IPS DF 6.9 (cell line): ENCODE measurements at regions not wholly inside any gene's neighbourhood (a gene's known extent, or its start where the extent isn't known, plus 50 kb on each side); places are given as distances from the start of the nearest gene placed in this dataset.

Source experiments
- DNase-seq: peaks from one replicate; pipeline ENCODE4 v3.0.0-alpha.2; 2013; ENCODE audit warnings: low read depth, low spot score
- H3K27ac ChIP-seq: one replicate; pipeline ENCODE4 v1.5.1; 2013; ENCODE audit warnings: low read length, control low read depth
- H3K27me3 ChIP-seq: 2 replicates; pipeline ENCODE4 v1.6.1; 2013; ENCODE audit warnings: mild to moderate bottlenecking, low read length; ENCODE audit not compliant: control insufficient read depth, insufficient read depth
- H3K36me3 ChIP-seq: 2 replicates; pipeline ENCODE4 v1.6.1; 2013; ENCODE audit warnings: low read length; ENCODE audit not compliant: control insufficient read depth, insufficient read depth
- H3K4me1 ChIP-seq: 2 replicates; pipeline ENCODE4 v1.6.1; 2013; ENCODE audit warnings: low read length; ENCODE audit not compliant: control insufficient read depth, insufficient read depth
- H3K4me3 ChIP-seq: 2 replicates; pipeline ENCODE4 v1.5.1; 2013; ENCODE audit warnings: mild to moderate bottlenecking, low read length
- H3K9me3 ChIP-seq: 2 replicates; pipeline ENCODE4 v1.6.1; 2013; ENCODE audit warnings: low read length, inconsistent platforms; ENCODE audit not compliant: control insufficient read depth, insufficient read depth
- WGBS: extraction: QIAGEN DNeasy Blood & Tissue Kit; methylation state at CpG from one replicate; pipeline ENCODE4 v1.1.7; 2013; ENCODE audit warnings: mixed read lengths, missing lambda C conversion rate; ENCODE audit not compliant: insufficient read length, insufficient coverage; 5-methylcytosine and 5-hydroxymethylcytosine counted together

DNA sequence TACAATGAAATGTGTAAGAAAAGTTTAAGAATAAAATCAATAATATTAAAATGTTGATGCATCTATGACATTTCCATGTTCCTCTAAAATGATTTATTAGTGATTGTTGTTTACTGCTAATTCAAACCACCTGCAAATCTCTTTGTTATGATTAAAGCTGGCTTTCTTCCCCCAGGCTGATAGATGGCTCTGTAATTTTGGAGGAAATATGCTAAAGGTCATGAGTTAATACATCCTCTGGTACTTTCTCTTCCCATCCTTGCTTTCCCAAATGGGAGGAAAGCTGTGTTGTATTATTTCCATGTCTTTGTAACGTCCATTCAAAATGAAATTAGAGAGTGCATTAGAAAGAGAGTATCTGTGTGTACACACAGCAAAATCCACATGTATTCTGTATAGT lies 139.5 kb upstream of the TMCO5A start:
- no peak overlapping the region for H3K27ac ChIP-seq
- no peaks in the 10 kb centered on the region for H3K36me3 ChIP-seq
- H3K4me3 ChIP-seq, result no peak overlapping the region
- DNase-seq, result no peak
- no CpG with 5 or more reads among the region's 1 CpG for WGBS
- no peaks in the 10 kb centered on the region for H3K4me1 ChIP-seq
- no peaks in the 10 kb centered on the region for H3K27me3 ChIP-seq
- no peaks in the 10 kb centered on the region for H3K9me3 ChIP-seq

DNA sequence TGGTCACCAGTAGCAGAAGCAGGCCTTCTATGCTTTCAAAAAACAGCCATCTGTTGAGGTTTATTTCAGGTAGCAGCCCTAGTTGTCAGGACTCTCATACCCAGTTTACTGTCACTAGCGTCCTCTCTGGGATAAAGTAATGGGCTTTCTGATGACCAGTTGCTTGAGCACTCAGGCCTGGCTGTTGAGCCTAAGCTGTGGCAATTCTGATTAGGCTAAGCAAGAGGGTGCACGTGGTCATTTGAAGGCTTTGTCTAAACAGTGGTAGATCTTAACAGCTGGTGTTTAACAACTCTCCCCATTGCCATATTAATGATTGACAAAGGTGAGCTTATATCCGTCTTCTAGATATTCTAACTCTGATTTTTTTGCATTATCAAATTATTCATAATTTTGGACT lies 132.9 kb upstream of the TMCO5A start:
- no peak for DNase-seq

DNA sequence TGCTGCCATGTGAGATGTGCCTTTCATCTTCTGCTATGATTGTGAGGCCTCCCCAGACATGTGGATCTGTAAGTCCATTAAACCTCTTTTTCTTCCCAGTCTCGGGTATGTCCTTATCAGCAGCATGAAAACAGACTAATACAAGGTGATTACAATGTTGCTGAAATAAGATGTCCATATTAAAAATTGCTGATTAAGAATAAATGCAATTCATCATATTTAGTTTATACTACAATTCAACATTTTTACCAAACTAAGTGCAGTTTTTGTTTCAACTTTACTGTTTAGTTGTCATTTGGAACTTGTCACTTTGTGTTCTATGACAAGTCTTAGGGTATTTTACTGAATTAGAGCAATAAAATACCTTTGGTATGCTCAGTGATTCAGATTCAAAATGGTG lies 127.6 kb upstream of the TMCO5A start:
- no CpG with 5 or more reads among the region's 1 CpG for WGBS

More for the DNA sequence above, 132.9 kb upstream of the TMCO5A start:
- no peaks in the 10 kb centered on the region for H3K9me3 ChIP-seq
- H3K4me3 ChIP-seq, result no peak overlapping the region
- no peaks in the 10 kb centered on the region for H3K27me3 ChIP-seq
- no peaks in the 10 kb centered on the region for H3K36me3 ChIP-seq
- no CpG with 5 or more reads among the region's 3 CpGs for WGBS
- H3K27ac ChIP-seq, result no peak overlapping the region
- no peaks in the 10 kb centered on the region for H3K4me1 ChIP-seq

DNA sequence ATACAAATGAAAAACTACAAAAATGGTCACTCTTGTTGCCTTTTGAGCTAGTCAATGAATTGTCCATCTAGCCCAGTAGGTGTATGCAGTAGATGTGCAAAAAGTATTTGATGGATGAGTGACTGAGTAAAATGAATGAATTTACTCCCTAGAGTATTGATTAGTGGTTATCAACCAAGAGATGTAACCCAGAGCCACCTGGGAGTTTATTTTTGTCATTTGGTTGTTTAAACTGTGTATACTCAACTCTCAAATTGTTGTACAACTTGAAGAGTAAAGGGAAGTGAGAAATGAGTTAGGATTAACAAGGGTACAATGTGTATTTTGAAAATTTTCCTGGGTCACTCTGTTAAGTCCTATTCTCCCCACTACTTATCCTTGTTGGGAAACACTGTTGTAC lies 124.1 kb upstream of the TMCO5A start:
- Histone ChIP-seq H3K4me1 (no peaks in the 10 kb centered on the region), H3K4me3 (no peak overlapping the region), H3K27ac (no peak overlapping the region)

More for the DNA sequence above, 127.6 kb upstream of the TMCO5A start:
- Histone ChIP-seq H3K27me3 (no peaks in the 10 kb centered on the region), H3K36me3 (no peaks in the 10 kb centered on the region), H3K27ac (no peak overlapping the region), H3K4me3 (no peak overlapping the region), H3K9me3 (no peaks in the 10 kb centered on the region), H3K4me1 (no peaks in the 10 kb centered on the region)
- no peak for DNase-seq

DNA sequence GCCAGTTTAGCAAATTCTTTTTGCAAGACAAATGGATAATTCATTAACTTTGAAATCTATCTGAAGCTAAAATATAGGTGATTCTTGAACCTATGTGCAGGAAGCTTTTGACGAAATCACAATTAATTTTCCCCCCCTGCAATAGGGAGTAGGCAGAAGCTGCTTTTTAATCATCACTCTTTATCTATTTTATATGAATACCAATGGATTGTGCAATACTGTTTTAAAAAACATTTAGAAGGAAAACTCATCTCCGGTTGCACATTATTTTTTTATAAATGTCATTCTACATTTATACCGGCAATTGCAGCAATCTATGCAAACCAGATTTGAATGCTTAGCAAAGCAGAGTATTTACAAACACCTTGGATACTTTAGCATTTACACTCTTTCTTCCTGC lies 121.1 kb upstream of the TMCO5A start:
- no peaks in the 10 kb centered on the region for H3K27me3 ChIP-seq
- no peak for DNase-seq
- WGBS, result no CpG with 5 or more reads among the region's 3 CpGs
- H3K4me1 ChIP-seq, result no peaks in the 10 kb centered on the region
- no peak overlapping the region for H3K4me3 ChIP-seq
- no peaks in the 10 kb centered on the region for H3K9me3 ChIP-seq
- no peak overlapping the region for H3K27ac ChIP-seq
- H3K36me3 ChIP-seq, result no peaks in the 10 kb centered on the region

More for the DNA sequence above, 124.1 kb upstream of the TMCO5A start:
- H3K27me3 ChIP-seq, result no peaks in the 10 kb centered on the region
- H3K9me3 ChIP-seq, result no peaks in the 10 kb centered on the region
- DNase-seq, result no peak
- no peaks in the 10 kb centered on the region for H3K36me3 ChIP-seq

DNA sequence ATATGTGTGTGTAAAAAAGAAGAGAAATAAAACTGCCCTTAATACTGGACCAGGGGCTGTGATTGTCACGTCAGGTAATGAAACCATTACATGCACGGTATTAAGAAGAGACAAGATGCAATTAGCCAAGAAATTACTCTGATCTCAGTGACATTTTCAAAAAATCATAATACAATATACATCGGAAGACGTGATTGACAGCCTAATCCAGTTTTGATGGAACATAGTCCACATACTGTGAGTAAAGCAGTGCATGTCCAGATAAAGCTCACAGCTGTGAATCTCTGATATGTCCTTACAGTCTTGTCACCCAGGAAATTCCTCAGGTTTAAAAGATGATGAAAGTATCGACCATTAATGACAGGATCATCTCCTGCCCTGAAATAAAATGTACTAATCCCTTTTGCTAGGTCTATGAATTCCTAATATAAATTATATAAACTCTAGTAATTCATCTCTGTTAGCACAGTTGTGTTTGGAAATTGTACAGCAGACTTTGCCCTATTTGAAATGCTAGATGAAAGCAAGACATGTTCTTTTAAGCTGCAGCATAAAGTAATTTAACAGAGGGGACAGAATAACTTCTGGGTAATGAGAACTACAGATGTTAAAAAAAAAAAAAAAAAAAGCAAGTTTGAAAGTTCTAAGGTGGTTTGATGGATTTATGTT lies 119.5 kb upstream of the TMCO5A start:
- no peaks in the 10 kb centered on the region for H3K27me3 ChIP-seq
- DNase-seq, result no peak
- no peaks in the 10 kb centered on the region for H3K36me3 ChIP-seq
- no peak overlapping the region for H3K27ac ChIP-seq
- WGBS, result no CpG with 5 or more reads among the region's 5 CpGs
- H3K4me3 ChIP-seq, result no peak overlapping the region
- H3K9me3 ChIP-seq, result no peaks in the 10 kb centered on the region
- H3K4me1 ChIP-seq, result no peaks in the 10 kb centered on the region

DNA sequence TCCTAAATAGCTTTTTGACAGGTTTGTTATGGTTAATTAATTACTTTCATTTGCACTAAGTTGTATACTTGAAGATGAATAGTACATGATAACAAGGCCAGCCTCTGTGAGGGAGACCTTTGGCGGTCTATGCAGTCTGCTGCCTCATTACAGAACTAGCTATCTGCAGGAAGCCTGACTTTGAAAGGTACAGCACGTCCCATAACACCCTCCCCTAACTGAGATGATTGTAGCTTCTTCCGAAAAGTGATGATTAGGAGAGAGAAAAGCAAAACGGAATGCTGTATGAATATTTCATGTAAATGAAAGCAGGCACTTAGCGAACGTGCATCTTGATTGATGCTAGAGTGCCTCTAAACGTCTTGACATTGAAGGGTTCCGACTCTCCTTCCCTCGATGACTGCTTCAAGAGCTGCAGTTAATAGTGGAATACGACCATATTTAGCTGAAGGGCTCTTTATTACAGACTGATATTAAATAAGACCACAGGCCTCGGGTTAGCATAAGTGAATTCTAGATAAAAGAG lies 116.2 kb upstream of the TMCO5A start:
- no CpG with 5 or more reads among the region's 11 CpGs for WGBS
- Histone ChIP-seq H3K27ac (no peak overlapping the region), H3K27me3 (no peaks in the 10 kb centered on the region), H3K9me3 (no peaks in the 10 kb centered on the region), H3K4me1 (no peaks in the 10 kb centered on the region), H3K4me3 (no peak overlapping the region), H3K36me3 (no peaks in the 10 kb centered on the region)
- DNase-seq, result no peak

DNA sequence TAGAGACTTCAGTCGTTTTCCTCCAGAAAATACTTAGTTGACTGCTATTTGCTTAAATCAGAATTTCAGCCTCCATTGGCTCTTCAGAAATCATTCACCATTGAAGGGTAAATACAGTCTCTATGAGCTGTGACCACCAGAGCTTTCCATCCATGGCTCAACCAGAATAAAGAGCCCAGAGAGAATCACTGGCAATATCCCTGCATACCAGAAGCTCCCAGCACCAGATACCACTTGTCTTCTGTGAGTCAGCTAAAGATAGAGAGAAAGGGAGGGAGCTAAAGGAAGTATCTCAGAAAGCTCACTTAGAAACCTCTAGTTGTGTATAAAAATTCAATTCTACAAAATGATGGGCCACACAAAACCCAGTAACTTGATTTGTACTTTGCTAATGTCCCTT lies 115.2 kb upstream of the TMCO5A start:
- no peaks in the 10 kb centered on the region for H3K4me1 ChIP-seq
- no peak overlapping the region for H3K27ac ChIP-seq
- H3K9me3 ChIP-seq, result no peaks in the 10 kb centered on the region
- H3K4me3 ChIP-seq, result no peak overlapping the region
- no CpG with 5 or more reads among the region's 1 CpG for WGBS
- no peaks in the 10 kb centered on the region for H3K36me3 ChIP-seq
- no peaks in the 10 kb centered on the region for H3K27me3 ChIP-seq
- DNase-seq, result no peak

DNA sequence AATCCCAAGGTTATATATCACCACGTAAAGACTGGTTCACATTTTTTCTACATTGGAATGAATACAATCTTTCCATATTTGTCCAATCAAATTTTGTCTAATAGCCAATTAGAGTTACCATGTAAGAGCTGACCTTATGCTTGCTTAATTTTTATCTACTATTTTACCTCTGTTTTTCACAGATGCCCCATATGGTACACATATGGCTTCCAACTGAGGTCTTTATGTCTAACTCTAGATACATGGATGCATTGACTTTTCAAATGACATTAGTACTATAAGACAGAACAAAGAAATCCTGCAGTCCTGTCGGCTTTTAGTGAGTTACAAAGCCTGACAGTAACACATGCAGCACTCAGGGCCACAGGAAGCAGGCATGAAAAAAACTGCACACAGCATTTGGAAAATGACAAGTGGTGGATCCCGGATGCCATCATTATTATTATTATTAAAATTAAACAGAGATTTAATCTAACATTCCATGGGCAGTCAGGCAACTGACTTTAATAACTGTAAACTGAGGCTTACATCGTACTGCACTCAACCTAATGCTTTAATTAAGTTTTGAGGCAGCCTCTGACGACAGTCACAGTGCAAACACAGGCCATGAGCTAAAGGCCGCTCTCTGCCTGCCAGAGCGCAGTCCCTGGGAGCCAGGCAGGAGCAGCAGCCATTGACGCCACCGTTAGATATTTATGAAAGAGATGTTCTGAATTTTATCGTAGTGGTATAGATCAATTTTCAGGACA lies 113.9 kb upstream of the TMCO5A start:
- Histone ChIP-seq H3K9me3 (no peaks in the 10 kb centered on the region), H3K4me3 (no peak overlapping the region), H3K27ac (no peak overlapping the region), H3K4me1 (no peaks in the 10 kb centered on the region), H3K27me3 (no peaks in the 10 kb centered on the region), H3K36me3 (no peaks in the 10 kb centered on the region)
- no CpG with 5 or more reads among the region's 10 CpGs for WGBS
- no peak for DNase-seq

DNA sequence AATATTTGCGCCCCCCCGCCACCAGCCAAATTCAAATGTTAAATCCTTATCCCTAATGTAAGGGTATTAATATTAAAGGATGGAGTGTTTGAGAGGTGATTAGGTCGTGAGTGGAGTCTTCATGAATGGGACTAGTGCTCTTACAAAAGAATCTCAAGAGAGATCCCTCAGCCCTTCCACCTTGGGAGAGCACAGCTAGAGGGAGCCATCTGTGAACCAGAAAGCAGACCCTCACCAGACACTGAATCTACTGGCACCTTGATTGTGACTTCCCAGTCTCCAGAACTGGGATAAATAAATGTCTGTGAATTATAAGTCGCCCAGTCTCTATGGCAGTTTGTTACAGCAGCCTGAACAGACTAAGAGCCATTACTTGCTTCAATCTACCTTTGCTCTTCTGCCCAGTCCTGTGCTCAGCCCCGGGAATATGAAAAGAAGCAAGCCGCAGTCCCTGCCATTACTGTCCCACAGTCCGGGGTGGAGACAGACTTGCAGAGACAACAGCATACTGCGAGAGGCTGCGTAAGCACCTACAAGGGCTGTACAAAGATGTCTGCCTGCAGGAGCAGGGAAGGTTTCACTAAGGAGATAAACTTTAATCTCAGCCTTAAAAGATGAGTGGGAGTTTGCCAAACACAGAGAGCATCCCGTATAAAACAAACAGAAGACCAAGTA lies 110.7 kb upstream of the TMCO5A start:
- Histone ChIP-seq H3K27ac (no peak overlapping the region), H3K36me3 (no peaks in the 10 kb centered on the region), H3K27me3 (no peaks in the 10 kb centered on the region), H3K4me3 (no peak overlapping the region), H3K9me3 (no peaks in the 10 kb centered on the region), H3K4me1 (no peaks in the 10 kb centered on the region)
- WGBS, result no CpG with 5 or more reads among the region's 10 CpGs
- DNase-seq, result no peak
